ENCODE measurements at regions not wholly inside any gene's neighbourhood (a gene's known extent, or its start where the extent isn't known, plus 50 kb on each side); places are given as distances from the start of the nearest gene placed in this dataset.

DNA sequence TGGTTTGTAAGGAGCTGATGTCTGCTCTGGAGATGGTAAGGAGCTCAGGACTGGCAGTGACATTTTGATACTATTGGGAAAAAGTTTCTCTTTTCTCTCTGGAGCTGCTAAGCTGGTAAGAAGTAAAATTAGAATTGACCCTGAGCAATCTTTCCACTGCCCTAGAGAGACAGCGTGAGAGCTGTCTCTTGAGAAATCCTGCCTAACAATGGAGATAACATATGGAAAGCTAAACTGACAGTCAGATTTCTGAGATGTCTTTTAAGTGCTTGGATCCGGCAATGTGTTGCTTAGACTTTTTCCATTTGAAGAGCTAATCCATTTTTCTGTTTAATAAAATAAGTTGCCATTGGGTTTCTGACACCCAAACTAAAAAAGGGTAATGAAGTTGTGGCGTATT, 302.4 kb downstream of the KCNS3 start:
- POLR2A ChIA-PET (ENCODE audit: low non-redundant PET), result interaction anchor here (0.6 kb wide), 2 partner anchors 361 to 1377 kb away, joined by 4 to 11 read pairs; no protein-coding TSS in a partner anchor
- BruUV-seq (replicated peaks), result no TSS peak
- DNase-seq (ENCODE audit: low spot score), result peak; percentile 42
- TF ChIP-seq EZH2 (IDR thresholded peaks at IDR 0.05; ENCODE audit: borderline replicate concordance, low read depth, low read length, poor library complexity, severe bottlenecking) (no peak), CTCF (conservative IDR thresholded peaks at IDR 0.05; ENCODE audit: low read depth, low read length) (no peak)
- intact Hi-C loops (cut with micrococcal nuclease; ENCODE audit: unreplicated experiment), result no loop called here
- Histone ChIP-seq H3K36me3 (ENCODE audit: insufficient read depth, low read length, poor library complexity, severe bottlenecking) (no peaks in the 10 kb centered on the region), H3K27ac (ENCODE audit: low read depth, low read length, poor library complexity, severe bottlenecking) (peak overlapping the region; percentile 81), H3K27me3 (replicated peaks; ENCODE audit: insufficient read depth, low read depth, low read length, poor library complexity) (no peaks in the 10 kb centered on the region), H3K4me1 (ENCODE audit: insufficient read depth, low read length, poor library complexity, severe bottlenecking) (peaks cover 31% of the 10 kb centered on the region), H3K4me3 (ENCODE audit: low read depth, low read length, poor library complexity, severe bottlenecking) (no peak overlapping the region), H3K9me3 (ENCODE audit: low read depth, low read length, poor library complexity, severe bottlenecking) (no peaks in the 10 kb centered on the region)
- CTCF ChIA-PET, result interaction anchor here (0.8 to 1.1 kb wide), 3 partner anchors 31 to 329 kb away, joined by 3 to 4 read pairs (median 4); no protein-coding TSS in a partner anchor

DNA sequence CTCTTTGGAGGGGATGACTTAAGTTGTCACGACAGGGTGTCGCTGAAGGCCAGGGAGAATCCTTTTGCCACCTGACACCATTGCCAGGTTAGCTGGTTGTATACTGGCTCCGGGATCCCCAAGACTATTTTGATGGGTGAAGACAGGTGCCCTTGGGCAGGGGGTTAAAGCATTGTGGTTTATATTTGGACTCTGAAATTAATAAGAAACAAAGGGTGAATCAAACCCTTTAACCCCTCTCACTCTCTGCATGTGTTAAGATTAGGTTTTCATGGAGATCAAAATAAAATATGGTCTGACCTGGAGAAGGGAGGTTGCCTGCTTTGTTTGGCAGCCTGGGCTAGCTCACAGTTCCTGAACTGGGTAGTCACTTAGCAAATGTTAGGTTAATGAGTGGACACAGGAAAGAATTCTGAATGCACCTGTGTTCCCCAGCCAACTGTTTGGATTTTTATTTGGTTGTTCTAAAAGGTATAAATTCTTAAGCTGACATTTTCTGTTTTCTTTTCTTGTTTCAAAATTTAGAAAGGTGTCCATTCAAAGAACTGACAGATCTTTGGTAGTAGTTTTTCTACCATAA, 301.7 kb downstream of the KCNS3 start:
- intact Hi-C loops (cut with micrococcal nuclease; ENCODE audit: unreplicated experiment), result no loop called here
- Histone ChIP-seq H3K27me3 (replicated peaks; ENCODE audit: insufficient read depth, low read depth, low read length, poor library complexity) (no peaks in the 10 kb centered on the region), H3K4me1 (ENCODE audit: insufficient read depth, low read length, poor library complexity, severe bottlenecking) (peaks cover 31% of the 10 kb centered on the region), H3K27ac (ENCODE audit: low read depth, low read length, poor library complexity, severe bottlenecking) (peak overlapping the region; percentile 81), H3K4me3 (ENCODE audit: low read depth, low read length, poor library complexity, severe bottlenecking) (no peak overlapping the region), H3K9me3 (ENCODE audit: low read depth, low read length, poor library complexity, severe bottlenecking) (no peaks in the 10 kb centered on the region), H3K36me3 (ENCODE audit: insufficient read depth, low read length, poor library complexity, severe bottlenecking) (no peaks in the 10 kb centered on the region)
- POLR2A ChIA-PET (ENCODE audit: low non-redundant PET), result interaction anchor here (0.8 kb wide), 1 partner anchor 336 kb away, joined by 3 read pairs; no protein-coding TSS in a partner anchor
- CTCF ChIA-PET, result interaction anchor here (1.1 kb wide), 1 partner anchor 328 kb away, joined by 3 read pairs; no protein-coding TSS in a partner anchor
- no peak for TF ChIP-seq CTCF (conservative IDR thresholded peaks at IDR 0.05; ENCODE audit: low read depth, low read length)
- TF ChIP-seq EZH2 (IDR thresholded peaks at IDR 0.05; ENCODE audit: borderline replicate concordance, low read depth, low read length, poor library complexity, severe bottlenecking), result no peak
- DNase-seq (ENCODE audit: low spot score), result no peak
- no TSS peak for BruUV-seq (replicated peaks)

GRCh38 chr2:18178736-18179349, 300.4 kb downstream of the KCNS3 start:
- no peaks in the 10 kb centered on the region for H3K36me3 ChIP-seq (ENCODE audit: insufficient read depth, low read length, poor library complexity, severe bottlenecking)
- H3K4me3 ChIP-seq (ENCODE audit: low read depth, low read length, poor library complexity, severe bottlenecking), result no peak overlapping the region
- H3K9me3 ChIP-seq (ENCODE audit: low read depth, low read length, poor library complexity, severe bottlenecking), result no peaks in the 10 kb centered on the region
- ChIA-PET CTCF (interaction anchor here (0.7 kb wide), 1 partner anchor 327 kb away, joined by 5 read pairs; no protein-coding TSS in a partner anchor), POLR2A (ENCODE audit: low non-redundant PET) (no interaction called here)
- peak; percentile 85 for DNase-seq (ENCODE audit: low spot score)
- peaks cover 31% of the 10 kb centered on the region for H3K4me1 ChIP-seq (ENCODE audit: insufficient read depth, low read length, poor library complexity, severe bottlenecking)
- peak overlapping the region; percentile 81 for H3K27ac ChIP-seq (ENCODE audit: low read depth, low read length, poor library complexity, severe bottlenecking)
- no peak for TF ChIP-seq EZH2 (IDR thresholded peaks at IDR 0.05; ENCODE audit: borderline replicate concordance, low read depth, low read length, poor library complexity, severe bottlenecking)
- TF ChIP-seq CTCF (conservative IDR thresholded peaks at IDR 0.05; ENCODE audit: low read depth, low read length), result peak; percentile 87
- BruUV-seq (replicated peaks), result no TSS peak
- intact Hi-C loops (cut with micrococcal nuclease; ENCODE audit: unreplicated experiment), result loop anchor here (2.0 to 10.0 kb wide), 2 partner anchors 328 to 704 kb away; no protein-coding TSS in a partner anchor
- no peaks in the 10 kb centered on the region for H3K27me3 ChIP-seq (replicated peaks; ENCODE audit: insufficient read depth, low read depth, low read length, poor library complexity)

Data from A673 (cell line).